Putamen (tissue), 1 donor: ENCODE measurements at regions not wholly inside any gene's neighbourhood (a gene's known extent, or its start where the extent isn't known, plus 50 kb on each side); places are given as distances from the start of the nearest gene placed in this dataset.
A peak's percentile ranks its signal among the peaks of the same experiment; 100 is the strongest.

Source experiments
- DNase-seq: peaks from one replicate; pipeline ENCODE4 v3.0.0-alpha.2; 2016; ENCODE audit warnings: low spot score

DNA sequence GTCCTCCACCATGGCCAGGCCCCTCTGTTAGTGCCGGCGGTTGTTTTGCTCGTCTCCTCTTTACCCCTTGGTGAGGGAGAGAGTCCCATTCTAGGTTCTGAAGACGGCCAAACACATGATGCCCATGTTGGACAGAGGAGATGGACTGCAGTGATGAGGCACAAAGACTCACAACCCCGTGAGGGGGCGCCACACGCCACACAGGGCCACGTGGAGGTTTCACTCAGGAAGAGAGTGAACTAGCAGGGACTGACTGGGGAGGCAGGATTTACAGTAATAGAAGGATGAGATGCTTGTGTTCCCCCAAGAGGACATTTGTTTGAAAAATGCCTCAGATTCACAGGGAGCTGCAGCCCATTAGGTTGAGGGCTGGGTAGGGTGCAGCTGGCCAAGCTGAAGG lies 655.3 kb upstream of the FRG1 start:
- DNase-seq, result no peak

DNA sequence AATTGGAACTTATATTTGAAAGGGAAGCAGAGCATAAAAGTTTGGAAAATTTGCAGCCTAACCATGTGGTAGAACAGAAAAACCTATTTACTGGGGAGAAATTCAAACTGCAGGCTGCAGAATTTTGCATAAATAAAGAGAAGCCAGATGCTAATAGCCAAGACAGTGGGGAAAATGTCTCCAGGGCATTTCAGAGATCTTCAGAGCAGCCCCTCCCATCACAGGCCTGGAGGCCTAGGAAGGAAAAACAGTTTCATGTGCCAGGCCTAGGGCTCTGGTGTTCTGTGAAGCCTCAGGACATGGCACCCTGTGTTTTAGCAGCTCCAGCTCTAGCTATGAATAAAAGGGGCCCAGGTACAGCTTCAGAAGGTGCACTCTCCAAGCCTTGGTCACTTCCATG lies 648.7 kb upstream of the FRG1 start:
- DNase-seq, result no peak

DNA sequence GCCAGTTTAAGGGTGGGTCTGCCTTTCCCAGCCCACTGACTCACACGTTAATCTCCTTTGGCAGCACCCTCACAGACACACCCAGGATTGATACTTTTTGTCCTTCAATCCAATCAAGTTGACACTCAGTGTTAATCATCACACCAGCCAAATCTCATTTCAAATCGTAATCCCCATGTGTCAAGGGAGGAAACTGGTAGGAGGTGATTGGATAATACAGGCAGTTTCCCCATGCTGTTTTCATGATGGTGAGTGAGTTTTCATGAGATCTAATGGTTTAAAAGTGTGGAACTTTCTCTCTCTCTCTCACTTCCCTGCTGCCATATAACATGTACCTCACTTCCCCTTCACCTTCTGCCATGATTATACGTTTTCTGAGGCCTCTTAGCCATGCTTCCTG lies 647.2 kb upstream of the FRG1 start:
- no peak for DNase-seq

- DNase-seq, result no peak
These were observed 646.1 kb upstream of the FRG1 start for GRCh38 chr4:189294574-189294973.

- no peak for DNase-seq
These were observed 641.0 kb upstream of the FRG1 start for GRCh38 chr4:189299706-189300105.

GRCh38 chr4:189301692-189302091 lies 639.0 kb upstream of the FRG1 start:
- no peak for DNase-seq

GRCh38 chr4:189302719-189303118 lies 638.0 kb upstream of the FRG1 start:
- DNase-seq, result no peak

- DNase-seq, result no peak
These were observed 636.5 kb upstream of the FRG1 start for GRCh38 chr4:189304167-189304566.

- DNase-seq, result no peak
These were observed 635.9 kb upstream of the FRG1 start for GRCh38 chr4:189304809-189305208.

GRCh38 chr4:189305500-189305899 lies 635.2 kb upstream of the FRG1 start:
- DNase-seq, result no peak

- no peak for DNase-seq
These were observed 629.4 kb upstream of the FRG1 start for GRCh38 chr4:189311251-189311650.

DNA sequence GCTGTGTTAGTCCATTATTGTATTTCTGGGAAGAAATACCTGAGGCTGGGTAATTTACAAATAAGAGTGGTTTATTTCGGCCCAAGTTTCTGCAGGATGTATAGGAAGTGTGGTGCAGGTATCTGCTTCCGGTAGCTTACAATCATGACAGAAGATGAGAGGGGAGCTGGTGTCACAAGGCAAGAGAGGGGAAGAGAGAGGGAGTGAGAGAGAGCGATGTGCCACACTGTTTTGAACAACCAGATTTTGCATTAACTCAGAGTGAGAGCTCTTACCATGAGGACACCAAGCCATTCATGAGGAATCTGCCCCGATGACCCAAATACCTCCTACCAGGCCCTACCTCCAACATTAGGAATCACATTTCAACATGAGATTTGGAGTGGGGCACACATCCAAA lies 627.6 kb upstream of the FRG1 start:
- DNase-seq, result no peak

GRCh38 chr4:189313861-189314513 lies 626.7 kb upstream of the FRG1 start:
- no peak for DNase-seq

DNA sequence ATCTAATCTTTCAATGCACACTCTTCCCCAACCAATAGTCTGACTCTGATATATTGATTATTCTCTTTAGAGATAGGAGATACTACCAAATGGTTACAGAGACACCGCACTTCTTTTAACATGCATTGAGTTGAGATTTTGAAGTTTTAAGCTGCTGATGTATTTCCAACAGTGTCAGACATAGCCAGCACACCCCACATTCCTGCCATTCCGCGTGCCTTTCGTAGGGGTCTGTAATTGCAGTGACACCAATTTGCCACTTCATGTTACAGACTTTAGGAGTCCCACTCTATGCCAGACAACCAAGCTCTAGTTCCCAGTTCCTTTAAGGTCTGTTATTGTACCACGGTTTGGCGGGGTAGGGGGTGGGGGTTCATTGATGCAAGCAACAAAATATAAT lies 618.2 kb upstream of the FRG1 start:
- DNase-seq, result no peak

- no peak for DNase-seq
These were observed 598.8 kb upstream of the FRG1 start for GRCh38 chr4:189341881-189342280.

- no peak for DNase-seq
These were observed 585.1 kb upstream of the FRG1 start for GRCh38 chr4:189355590-189355989.

DNA sequence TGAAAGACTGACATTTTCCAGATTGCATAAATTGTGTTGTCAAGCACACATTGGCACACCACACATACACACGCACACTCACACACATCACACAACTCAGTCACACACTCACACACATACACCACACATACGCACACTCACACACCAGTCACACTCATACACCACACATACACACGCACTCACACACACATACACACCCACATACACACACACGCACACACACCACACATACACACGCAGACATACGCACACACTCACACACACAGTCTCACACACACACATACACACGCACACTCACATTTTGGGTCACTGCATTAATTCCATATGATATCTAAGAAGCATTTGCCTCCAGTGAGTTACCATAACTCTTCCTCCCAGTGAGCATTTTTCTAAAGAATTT lies 578.3 kb upstream of the FRG1 start:
- DNase-seq, result no peak

GRCh38 chr4:189364032-189364449 lies 576.6 kb upstream of the FRG1 start:
- peak; percentile 6 for DNase-seq

DNA sequence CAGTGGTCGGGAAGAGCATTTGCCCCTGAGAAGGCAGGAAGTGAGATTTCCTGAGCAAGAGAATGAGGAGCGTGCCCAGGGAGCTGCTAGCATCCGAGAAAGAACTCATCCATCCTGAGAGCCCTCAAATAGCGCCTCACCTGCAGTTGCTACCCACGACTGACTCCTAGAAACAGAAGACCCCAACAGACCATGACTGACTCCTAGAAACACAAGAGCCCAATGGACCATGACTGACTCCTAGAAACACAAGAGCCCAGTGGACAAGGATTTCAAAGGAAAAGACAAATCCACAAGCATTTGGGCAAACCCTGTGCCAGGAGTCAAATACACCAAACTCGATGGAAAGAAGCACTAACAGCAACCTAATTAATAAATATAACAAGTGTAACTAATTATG lies 575.2 kb upstream of the FRG1 start:
- no peak for DNase-seq

GRCh38 chr4:189367832-189368231 lies 572.8 kb upstream of the FRG1 start:
- no peak for DNase-seq

GRCh38 chr4:189374176-189374575 lies 566.5 kb upstream of the FRG1 start:
- DNase-seq, result no peak

GRCh38 chr4:189376901-189377300 lies 563.8 kb upstream of the FRG1 start:
- no peak for DNase-seq

DNA sequence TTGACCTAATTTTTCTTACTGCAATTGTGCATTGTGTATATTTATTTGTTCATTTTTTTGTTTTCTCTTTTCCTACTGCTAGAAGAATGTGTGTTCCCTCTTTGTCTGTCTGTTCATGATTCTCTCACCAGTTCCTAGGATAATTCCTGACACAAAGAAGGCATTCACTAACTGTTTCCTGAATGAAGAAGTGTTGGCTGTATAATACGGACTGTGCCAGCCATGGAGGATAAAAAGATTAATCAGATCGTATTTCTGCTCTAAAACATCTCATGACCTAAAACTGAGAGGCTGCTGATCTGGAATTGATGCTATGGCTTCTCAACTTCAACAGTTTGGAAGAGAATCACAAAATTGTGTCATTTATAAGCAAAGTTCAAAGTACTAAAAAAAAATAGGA lies 563.1 kb upstream of the FRG1 start:
- no peak for DNase-seq

GRCh38 chr4:189385098-189385497 lies 555.6 kb upstream of the FRG1 start:
- DNase-seq, result no peak

- DNase-seq, result no peak
These were observed 555.1 kb upstream of the FRG1 start for GRCh38 chr4:189385579-189385978.
